ENCODE measurements at regions not wholly inside any gene's neighbourhood (a gene's known extent, or its start where the extent isn't known, plus 50 kb on each side); places are given as distances from the start of the nearest gene placed in this dataset.
A peak's percentile ranks its signal among the peaks of the same experiment; 100 is the strongest.

GRCh38 chr9:85249313-85249621, 492.5 kb downstream of the AGTPBP1 start:
- DNase-seq: no peak

- DNase-seq: no peak
Measured at GRCh38 chr9:85248514-85249312, 493.0 kb downstream of the AGTPBP1 start.

DNA sequence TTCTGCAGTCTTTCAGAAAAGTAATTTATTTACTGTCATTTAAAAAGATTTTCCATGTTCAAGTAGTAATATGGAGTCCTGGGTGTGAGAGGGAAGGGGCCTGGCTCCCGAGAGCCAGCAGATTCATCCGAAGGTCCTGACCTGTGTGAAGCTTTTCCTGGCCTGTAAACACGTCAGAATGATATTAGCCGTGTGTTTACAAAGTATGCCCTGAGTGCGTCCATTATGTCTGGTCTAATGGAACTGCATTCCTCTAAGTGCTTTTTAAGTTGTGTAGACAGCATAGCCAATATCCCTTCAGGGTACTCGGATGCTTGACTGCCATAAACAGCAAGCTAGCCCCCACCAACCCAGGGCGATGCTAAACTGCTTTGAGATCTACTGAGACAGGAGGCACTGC, 495.2 kb downstream of the AGTPBP1 start:
- no peak for DNase-seq

DNA sequence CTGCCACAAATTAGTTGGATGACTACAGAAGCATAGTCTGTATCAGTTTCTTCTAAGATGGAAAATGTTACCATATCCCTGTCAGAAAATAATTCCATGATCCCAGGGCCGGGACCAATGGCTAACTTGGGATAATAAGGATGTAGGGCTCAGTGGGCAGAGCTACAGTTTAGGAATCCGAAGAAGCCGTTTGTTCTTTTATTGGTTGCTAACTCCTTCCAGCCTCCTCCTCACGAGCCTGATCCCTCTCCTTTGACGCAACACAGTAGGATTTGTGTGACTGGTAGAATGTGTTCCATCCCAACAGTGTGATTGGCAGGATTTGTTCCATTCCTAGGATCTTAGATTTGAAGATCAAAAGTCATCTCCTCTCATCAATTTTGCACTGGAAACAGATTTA, 496.9 kb downstream of the AGTPBP1 start:
- no peak for DNase-seq

GRCh38 chr9:85243977-85244376, 497.8 kb downstream of the AGTPBP1 start:
- DNase-seq: no peak

- DNase-seq: no peak
Measured at GRCh38 chr9:85237478-85237877, 504.3 kb downstream of the AGTPBP1 start.

GRCh38 chr9:85230081-85230480, 511.7 kb downstream of the AGTPBP1 start:
- no peak for DNase-seq

DNA sequence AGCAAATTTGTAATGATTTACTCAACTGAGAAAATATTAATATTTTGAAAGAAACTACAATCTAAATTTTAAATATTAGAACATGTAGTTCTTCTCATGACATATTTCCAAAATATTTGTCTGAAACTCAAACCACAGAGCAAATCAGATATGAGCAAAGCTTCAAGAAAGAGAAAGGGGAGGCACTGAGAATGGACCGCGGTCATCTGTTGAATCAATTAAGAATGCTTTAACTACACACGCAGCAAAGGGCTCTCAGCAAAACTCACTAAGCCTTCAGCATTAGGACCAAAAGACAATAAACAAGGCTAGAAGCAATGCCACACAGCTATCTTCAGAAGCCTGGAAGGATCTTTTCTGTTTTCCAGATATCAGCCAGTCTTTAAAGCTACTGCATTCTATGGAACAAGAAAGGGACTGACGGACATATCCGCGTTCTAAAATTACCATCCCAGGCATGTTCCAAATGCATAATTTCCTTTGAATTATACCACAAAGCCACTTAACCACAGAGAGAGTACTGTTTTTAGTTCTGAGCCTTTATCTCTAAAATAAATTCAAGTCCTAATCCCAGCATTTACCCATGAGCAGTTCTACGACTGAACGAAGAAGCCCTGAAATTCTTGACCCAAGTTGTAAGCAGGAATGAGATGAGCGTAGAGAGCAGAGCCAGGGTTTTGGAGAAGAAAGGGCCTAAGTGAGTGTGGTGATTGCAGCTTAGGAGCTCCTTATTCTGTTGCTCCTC, 513.5 kb downstream of the AGTPBP1 start:
- DNase-seq: no peak

DNA sequence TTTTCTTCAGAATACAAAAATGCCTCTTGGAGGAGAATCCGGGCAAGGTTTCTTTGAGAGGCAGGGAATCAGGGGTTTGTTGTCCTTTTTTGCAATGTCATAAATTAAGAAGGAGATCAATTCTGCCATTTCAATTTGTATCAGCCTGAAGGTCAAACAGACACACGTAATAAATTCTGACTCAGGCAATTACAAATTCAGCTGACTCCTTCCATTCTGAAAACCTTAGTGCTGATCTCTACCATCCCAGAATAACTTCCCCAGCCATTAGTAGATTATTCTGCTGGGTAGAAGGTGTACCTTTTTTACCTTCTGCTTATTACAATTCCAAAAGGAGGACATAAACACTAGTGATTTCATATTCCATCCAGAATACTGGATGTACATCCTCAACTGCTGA, 516.6 kb downstream of the AGTPBP1 start:
- no peak for DNase-seq

- DNase-seq: no peak
Measured at GRCh38 chr9:85224729-85225128, 517.0 kb downstream of the AGTPBP1 start.

- no peak for DNase-seq
Measured at GRCh38 chr9:85224301-85224700, 517.5 kb downstream of the AGTPBP1 start.

GRCh38 chr9:85223506-85224125, 518.1 kb downstream of the AGTPBP1 start:
- no peak for DNase-seq

- DNase-seq: no peak
Measured at GRCh38 chr9:85216601-85217000, 525.2 kb downstream of the AGTPBP1 start.

DNA sequence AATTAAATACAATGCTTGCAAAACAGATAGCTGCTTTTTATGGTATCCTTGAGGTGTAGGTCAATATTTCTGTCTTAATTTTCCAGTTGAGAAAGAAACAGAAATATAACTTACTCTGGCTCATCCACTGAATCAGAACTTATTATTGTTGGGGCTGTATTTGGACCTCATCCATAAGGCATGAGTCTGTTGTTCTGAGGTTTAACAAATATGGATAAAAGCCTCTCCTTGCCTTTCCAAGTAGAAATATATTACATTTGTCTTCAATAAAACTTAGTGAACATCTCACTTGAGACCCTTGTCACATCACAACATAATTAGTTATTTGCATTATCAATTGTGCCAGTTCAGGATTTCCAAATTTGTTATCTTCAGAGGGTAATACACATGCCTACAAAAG, 525.8 kb downstream of the AGTPBP1 start:
- DNase-seq: no peak

DNA sequence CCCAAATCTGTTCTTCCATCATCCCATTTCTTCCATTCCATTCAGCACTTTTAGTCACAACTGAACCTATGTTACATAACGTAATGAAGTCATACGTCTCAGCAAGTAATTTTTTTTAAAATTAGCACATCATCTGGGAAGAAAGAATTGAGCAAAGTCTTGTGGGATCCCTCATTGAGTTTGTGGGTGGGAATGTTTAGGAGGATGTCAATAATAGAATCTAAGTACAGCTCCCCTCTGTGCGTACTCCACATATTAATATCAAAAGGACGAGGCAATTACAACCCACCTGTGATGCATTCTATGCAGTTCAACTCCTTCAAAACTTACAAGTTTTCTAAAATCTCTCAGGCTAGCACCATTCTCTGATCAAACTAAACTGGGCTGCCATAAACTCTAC, 526.3 kb downstream of the AGTPBP1 start:
- no peak for DNase-seq

DNA sequence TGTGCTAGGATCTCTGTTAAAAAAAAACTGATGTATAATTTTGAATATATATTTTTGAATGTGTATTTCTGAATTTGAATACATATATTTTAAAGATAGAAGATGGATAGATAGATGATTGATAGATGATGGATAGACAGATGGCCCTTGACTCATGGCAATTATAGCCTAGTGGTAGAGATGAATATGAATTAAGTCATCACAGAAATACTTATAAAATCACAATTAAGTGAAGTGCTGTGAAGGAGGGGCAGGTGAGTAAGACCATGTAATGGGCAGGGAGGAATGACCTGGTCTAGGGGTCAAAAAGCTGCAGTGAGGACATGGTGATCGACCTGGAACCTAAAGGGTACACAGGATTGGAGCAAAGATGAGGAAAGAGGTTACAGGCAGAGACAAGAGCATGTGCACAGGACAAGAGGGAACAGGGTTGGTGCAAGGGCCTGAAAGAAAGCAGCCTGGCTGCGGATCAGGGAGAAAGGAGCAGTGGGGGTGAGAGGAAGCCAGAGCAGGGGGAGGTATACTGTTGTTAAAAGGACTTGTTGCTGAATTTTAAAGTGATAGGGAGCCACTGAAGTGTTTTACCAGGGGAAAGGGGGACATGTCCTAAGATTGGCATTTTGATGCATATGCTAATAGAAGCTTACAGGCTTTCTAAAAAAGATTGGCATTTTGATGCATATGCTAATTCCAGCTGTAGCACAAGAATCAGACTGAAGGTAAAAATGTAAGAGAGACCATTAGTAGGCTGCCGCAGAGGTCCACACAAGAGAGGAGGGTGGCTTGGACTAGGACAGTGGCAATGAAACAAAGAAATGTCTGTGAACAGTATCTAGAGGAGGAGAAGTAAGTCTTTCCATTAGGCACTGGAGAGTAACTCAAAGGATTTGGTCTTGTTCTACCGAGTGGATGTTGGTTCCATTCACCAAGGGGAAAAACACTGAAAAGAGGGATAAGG, 527.8 kb downstream of the AGTPBP1 start:
- no peak for DNase-seq

DNA sequence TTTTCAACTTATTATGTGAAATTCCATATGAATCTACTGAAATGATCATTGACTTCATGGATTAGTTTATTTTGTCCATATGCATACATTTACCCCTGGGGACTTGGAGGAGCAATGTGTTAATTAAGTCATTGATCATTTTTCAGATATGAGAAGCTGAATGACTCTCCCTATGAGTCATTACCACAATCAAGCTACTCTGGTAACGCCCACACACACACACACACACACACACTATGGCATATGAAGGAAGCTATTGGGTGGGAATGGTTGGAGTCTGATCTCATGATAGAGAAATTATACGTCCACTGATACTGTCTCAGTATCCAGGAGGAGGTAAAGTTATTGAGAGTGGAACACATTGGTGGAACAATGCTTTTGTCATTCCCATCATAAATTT, 528.9 kb downstream of the AGTPBP1 start:
- DNase-seq: peak; percentile 40

DNA sequence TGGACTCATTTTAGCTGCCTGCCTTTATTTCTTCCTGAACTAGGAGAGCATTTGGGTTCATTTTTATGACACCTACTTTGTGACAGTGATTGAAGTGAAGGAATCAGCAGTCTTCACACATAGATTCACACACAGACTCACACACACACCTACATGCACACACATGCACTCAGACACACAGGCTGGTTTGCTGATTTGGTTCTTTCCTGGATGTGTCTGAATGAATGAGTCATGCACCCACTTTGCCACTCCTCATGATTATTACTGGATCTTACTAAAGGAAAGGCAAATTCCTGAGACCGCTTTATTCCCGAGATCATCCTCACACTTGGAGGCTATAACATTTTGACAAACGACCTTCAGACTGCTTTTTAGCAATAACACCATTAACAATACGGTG, 529.5 kb downstream of the AGTPBP1 start:
- DNase-seq: no peak

- DNase-seq: no peak
Measured at GRCh38 chr9:85208666-85209065, 533.1 kb downstream of the AGTPBP1 start.

- DNase-seq: no peak
Measured at GRCh38 chr9:85204176-85204575, 534.6 kb downstream of the NTRK2 start.

- no peak for DNase-seq
Measured at GRCh38 chr9:85202596-85202995, 533.1 kb downstream of the NTRK2 start.

DNA sequence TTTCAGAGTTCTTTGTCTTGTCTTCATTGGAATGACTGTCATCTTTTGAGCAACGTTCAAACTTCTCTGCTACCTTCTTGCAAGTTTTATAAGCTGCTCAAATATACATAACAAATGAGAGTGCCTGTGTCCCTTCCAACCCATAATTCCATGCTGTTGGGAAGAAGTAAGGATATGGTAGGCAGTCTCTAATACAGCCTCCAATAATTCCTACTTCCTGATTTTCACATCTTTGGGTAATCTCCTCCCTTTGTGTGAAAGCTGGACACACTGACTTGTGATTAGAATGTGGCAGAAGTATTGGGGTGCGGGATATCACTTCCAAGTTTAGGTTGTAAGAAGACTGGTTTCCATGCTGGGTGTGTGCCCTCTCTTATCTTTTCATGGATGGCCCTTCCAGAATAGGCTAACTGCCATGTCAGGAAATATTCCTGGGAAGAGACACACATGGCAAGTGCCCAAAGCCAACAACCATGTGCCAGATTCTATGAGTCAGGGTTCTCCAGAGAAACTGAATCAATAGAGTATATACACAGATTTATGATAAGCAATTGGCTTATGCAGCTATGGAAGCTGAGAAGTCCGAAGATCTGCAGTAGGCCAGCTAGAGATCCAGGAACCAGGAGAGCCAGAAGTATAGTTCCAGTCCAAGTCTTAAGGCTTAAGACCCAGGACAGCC, 531.3 kb downstream of the NTRK2 start:
- DNase-seq: no peak
